ENCODE measurements at regions not wholly inside any gene's neighbourhood (a gene's known extent, or its start where the extent isn't known, plus 50 kb on each side); places are given as distances from the start of the nearest gene placed in this dataset.

DNA sequence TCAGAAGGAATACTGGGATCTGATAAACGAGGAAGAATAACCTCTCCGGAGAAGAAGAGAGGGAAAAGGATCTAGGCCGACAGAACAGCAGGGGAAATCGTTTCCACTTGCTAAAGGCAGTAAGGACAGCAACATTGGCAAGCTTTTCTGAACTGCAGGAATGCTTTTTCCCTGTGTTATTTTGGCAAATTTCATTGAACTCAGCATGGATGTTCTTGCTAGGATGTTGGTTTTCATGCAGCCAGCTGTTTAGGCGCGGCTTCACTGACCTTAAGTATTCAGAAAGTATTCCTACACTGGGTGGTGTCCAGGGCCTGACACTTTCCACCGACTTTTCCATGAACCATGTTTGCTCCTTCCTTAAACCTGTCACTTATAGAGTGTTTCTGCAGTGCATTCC, 489.7 kb downstream of the CNTN3 start:
- H3K36me3 ChIP-seq (replicated peaks) = no peaks in the 10 kb centered on the region
- no peak overlapping the region for H3K27ac ChIP-seq
- no peak for DNase-seq
- in situ Hi-C loops (cut with HindIII; ENCODE audit: low pct_ligation_motif_present, low sequenced_read_pairs) = no loop called here
- H3K4me3 ChIP-seq (ENCODE audit: low read depth, low read length) = no peak overlapping the region
- TF ChIP-seq, protein P1, sequence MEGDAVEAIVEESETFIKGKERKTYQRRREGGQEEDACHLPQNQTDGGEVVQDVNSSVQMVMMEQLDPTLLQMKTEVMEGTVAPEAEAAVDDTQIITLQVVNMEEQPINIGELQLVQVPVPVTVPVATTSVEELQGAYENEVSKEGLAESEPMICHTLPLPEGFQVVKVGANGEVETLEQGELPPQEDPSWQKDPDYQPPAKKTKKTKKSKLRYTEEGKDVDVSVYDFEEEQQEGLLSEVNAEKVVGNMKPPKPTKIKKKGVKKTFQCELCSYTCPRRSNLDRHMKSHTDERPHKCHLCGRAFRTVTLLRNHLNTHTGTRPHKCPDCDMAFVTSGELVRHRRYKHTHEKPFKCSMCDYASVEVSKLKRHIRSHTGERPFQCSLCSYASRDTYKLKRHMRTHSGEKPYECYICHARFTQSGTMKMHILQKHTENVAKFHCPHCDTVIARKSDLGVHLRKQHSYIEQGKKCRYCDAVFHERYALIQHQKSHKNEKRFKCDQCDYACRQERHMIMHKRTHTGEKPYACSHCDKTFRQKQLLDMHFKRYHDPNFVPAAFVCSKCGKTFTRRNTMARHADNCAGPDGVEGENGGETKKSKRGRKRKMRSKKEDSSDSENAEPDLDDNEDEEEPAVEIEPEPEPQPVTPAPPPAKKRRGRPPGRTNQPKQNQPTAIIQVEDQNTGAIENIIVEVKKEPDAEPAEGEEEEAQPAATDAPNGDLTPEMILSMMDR (IDR thresholded peaks at IDR 0.05; ENCODE audit: low read depth, low read length, missing control alignments) = no peak
- no peaks in the 10 kb centered on the region for H3K27me3 ChIP-seq (replicated peaks)

DNA sequence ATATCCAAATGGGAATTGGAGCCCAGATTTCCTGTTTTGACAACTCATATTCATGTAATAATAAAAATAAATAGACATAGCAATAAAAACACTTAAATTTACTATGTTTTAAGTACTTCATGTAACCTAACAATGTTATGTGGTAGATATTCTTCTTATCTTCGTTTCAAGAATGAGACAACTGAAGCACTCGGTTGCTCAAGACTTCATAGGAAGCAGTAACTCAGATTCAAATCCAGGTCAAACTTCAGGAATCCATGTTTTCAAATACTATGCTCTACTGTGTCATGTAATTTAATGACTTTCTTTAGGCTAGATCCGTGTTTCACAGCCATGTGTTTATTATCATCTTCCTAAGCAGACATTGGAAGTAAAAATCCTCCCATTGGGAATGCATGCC, 492.2 kb downstream of the CNTN3 start:
- H3K27me3 ChIP-seq (replicated peaks) = no peaks in the 10 kb centered on the region
- H3K27ac ChIP-seq = no peak overlapping the region
- H3K36me3 ChIP-seq (replicated peaks) = no peaks in the 10 kb centered on the region
- no peak for DNase-seq
- H3K4me3 ChIP-seq (ENCODE audit: low read depth, low read length) = no peak overlapping the region
- TF ChIP-seq, protein P1 (IDR thresholded peaks at IDR 0.05; ENCODE audit: low read depth, low read length, missing control alignments) = no peak
- in situ Hi-C loops (cut with HindIII; ENCODE audit: low pct_ligation_motif_present, low sequenced_read_pairs) = no loop called here

DNA sequence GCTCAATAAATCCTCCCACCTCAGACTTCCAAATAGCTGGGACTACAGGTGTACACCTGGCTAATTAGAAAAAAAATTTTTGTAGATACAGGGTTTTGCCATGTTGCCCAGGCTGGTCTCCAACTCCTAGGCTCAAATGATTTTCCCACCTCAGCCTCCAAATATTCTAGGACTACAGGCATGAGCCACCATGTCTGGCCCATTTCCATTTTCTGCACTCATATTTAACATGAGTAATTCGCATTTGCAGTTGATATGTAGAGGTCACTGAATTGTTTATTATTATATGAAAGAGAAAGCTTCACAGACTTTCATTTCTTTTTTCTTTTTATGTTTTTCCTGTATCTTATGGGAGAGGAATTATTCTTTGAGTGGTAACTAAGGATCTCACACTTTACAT, 492.7 kb downstream of the CNTN3 start:
- TF ChIP-seq, protein P1 (IDR thresholded peaks at IDR 0.05; ENCODE audit: low read depth, low read length, missing control alignments) = no peak
- no peak for DNase-seq
- Histone ChIP-seq H3K36me3 (replicated peaks) (no peaks in the 10 kb centered on the region), H3K27me3 (replicated peaks) (no peaks in the 10 kb centered on the region), H3K27ac (no peak overlapping the region), H3K4me3 (ENCODE audit: low read depth, low read length) (no peak overlapping the region)
- in situ Hi-C loops (cut with HindIII; ENCODE audit: low pct_ligation_motif_present, low sequenced_read_pairs) = no loop called here

DNA sequence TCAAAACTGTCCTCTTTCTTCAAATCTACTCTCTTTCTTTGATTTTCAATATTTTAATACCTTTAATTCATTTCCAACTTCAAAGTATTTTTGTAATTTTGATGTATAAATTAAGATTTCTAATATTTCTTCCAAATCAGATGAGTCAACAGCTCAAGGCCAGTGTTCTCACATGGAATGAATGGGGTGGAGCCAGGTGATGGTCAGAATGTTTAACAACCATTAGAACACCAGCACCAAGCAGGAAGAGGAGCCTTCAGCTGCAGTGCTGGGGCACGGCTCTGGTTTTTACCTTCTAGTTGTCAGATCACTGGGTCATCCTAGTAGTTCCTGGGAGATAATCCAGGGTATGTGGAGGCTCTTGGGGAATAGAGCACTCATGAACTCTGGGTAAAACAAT, 494.5 kb upstream of the PDZRN3 start:
- Histone ChIP-seq H3K27me3 (replicated peaks) (no peaks in the 10 kb centered on the region), H3K4me3 (ENCODE audit: low read depth, low read length) (no peak overlapping the region), H3K36me3 (replicated peaks) (no peaks in the 10 kb centered on the region), H3K27ac (no peak overlapping the region)
- TF ChIP-seq, protein P1 (IDR thresholded peaks at IDR 0.05; ENCODE audit: low read depth, low read length, missing control alignments) = no peak
- no peak for DNase-seq
- in situ Hi-C loops (cut with HindIII; ENCODE audit: low pct_ligation_motif_present, low sequenced_read_pairs) = no loop called here

DNA sequence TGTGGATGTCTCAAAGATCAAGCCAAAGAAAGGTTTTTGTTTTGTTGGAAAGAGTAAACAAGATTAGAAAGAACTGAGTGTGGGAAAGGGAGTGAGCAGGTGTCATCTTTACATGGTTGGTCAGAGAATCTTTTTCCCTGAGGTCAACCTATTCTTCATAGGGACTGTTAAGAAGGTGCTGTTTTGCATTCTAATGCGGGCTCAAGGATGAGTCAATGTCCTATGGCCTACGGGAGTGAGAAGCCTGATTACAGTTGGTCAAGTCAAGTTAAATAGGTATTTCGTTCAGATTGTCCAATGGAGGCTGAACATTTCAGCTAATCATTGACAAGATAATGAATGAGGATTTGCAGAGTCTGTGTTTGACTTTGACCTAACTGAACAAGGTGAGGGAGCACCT, 491.2 kb upstream of the PDZRN3 start:
- Histone ChIP-seq H3K27ac (no peak overlapping the region), H3K27me3 (replicated peaks) (no peaks in the 10 kb centered on the region), H3K36me3 (replicated peaks) (no peaks in the 10 kb centered on the region), H3K4me3 (ENCODE audit: low read depth, low read length) (no peak overlapping the region)
- no peak for DNase-seq
- in situ Hi-C loops (cut with HindIII; ENCODE audit: low pct_ligation_motif_present, low sequenced_read_pairs) = no loop called here
- TF ChIP-seq, protein P1 (IDR thresholded peaks at IDR 0.05; ENCODE audit: low read depth, low read length, missing control alignments) = no peak

DNA sequence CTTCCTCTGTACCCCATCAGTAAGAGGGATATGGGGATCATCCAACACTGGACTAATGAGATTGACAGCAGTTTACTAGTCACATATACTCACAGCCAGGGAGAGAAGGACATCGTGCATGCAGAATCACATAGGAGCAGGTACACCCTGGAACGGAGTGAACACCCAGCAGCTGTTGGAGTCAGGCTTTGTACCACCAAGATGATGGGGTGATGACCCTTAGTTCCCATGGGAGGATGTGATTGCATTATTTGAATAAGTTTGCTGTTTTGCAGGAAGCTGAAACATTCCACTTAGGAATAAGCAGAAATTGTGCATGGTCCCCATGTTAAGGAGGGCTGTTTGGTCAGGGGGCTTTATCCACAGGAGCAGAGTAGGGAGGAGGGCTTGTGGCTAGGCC, 482.7 kb upstream of the PDZRN3 start:
- H3K4me3 ChIP-seq (ENCODE audit: low read depth, low read length) = no peak overlapping the region

More for the DNA sequence above, 482.7 kb upstream of the PDZRN3 start:
- Histone ChIP-seq H3K27me3 (replicated peaks) (no peaks in the 10 kb centered on the region), H3K36me3 (replicated peaks) (no peaks in the 10 kb centered on the region), H3K27ac (no peak overlapping the region)
- no peak for DNase-seq
- in situ Hi-C loops (cut with HindIII; ENCODE audit: low pct_ligation_motif_present, low sequenced_read_pairs) = no loop called here
- TF ChIP-seq, protein P1 (IDR thresholded peaks at IDR 0.05; ENCODE audit: low read depth, low read length, missing control alignments) = no peak

All from brain microvascular endothelial cell (primary cell).